Liver (tissue), 7 donors: ENCODE measurements at regions not wholly inside any gene's neighbourhood (a gene's known extent, or its start where the extent isn't known, plus 50 kb on each side); places are given as distances from the start of the nearest gene placed in this dataset.

Experiments
- DNase-seq: peaks from one replicate; pipeline ENCODE4 v3.0.0-alpha.2; 2017; ENCODE audit warnings: low spot score
- H3K27ac ChIP-seq, 2 donors: one replicate each; pipeline ENCODE4 v1.7.0; 2013; ENCODE audit warnings: inconsistent platforms in 2 of 2, low read length in 2 of 2, control low read depth in 1 of 2, low read depth in 1 of 2, mild to moderate bottlenecking in 1 of 2
- H3K27me3 ChIP-seq, 4 donors: one replicate each; pipeline versions ENCODE4 v1.6.1 to v1.7.0; 2013; ENCODE audit warnings: low read length in 3 of 4, inconsistent platforms in 1 of 4, mild to moderate bottlenecking in 1 of 4, moderate library complexity in 1 of 4; ENCODE audit not compliant: control insufficient read depth in 4 of 4, insufficient read depth in 4 of 4
- H3K36me3 ChIP-seq, 4 donors: one replicate each; pipeline versions ENCODE4 v1.6.1 to v1.7.0; 2013; ENCODE audit warnings: low read length in 3 of 4, mild to moderate bottlenecking in 3 of 4, low read depth in 1 of 4, moderate library complexity in 1 of 4; ENCODE audit not compliant: control insufficient read depth in 4 of 4, insufficient read depth in 3 of 4
- H3K4me1 ChIP-seq, 4 donors: one replicate each; pipeline versions ENCODE4 v1.6.1 to v1.7.0; 2013; ENCODE audit warnings: low read length in 3 of 4, mild to moderate bottlenecking in 3 of 4, moderate library complexity in 1 of 4; ENCODE audit not compliant: control insufficient read depth in 4 of 4, insufficient read depth in 4 of 4
- H3K4me3 ChIP-seq, 3 donors: one replicate each; pipeline versions ENCODE4 v1.6.1 to v1.7.0; 2013; ENCODE audit warnings: low read length in 3 of 3, control low read depth in 1 of 3, low read depth in 1 of 3, mild to moderate bottlenecking in 1 of 3
- H3K9ac ChIP-seq, 2 donors: one replicate each; pipeline ENCODE4 v1.7.0; 2013; ENCODE audit warnings: low read length in 2 of 2, mild to moderate bottlenecking in 2 of 2, moderate library complexity in 2 of 2, control low read depth in 1 of 2, low read depth in 1 of 2
- H3K9me3 ChIP-seq, 4 donors: one replicate each; pipeline versions ENCODE4 v1.6.1 to v1.7.0; 2013; ENCODE audit warnings: low read length in 3 of 4; ENCODE audit not compliant: control insufficient read depth in 4 of 4
- FOXA1 ChIP-seq: IDR thresholded peaks from 2 replicates; pipeline ENCODE4 v1.6.1; 2016; ENCODE audit warnings: antibody characterized with exemption
- FOXA2 ChIP-seq: IDR thresholded peaks from 2 replicates; pipeline ENCODE4 v1.6.1; 2016; ENCODE audit warnings: antibody characterized with exemption
- GABPA ChIP-seq, 2 donors: IDR thresholded peaks in 1 of 2; conservative IDR thresholded peaks in 1 of 2; 2 replicates each; pipeline ENCODE4 v1.6.1; 2016; ENCODE audit warnings: antibody characterized with exemption in 2 of 2, mild to moderate bottlenecking in 1 of 2, moderate library complexity in 1 of 2
- HNF4A ChIP-seq, 2 donors: conservative IDR thresholded peaks; 2 replicates each; pipeline ENCODE4 v1.6.1; 2016; ENCODE audit warnings: antibody characterized with exemption in 2 of 2, mild to moderate bottlenecking in 2 of 2
- JUND ChIP-seq, 2 donors: IDR thresholded peaks; 2 replicates each; pipeline ENCODE4 v1.6.1; 2016; ENCODE audit warnings: antibody characterized with exemption in 2 of 2
- NR2F2 ChIP-seq: IDR thresholded peaks from 2 replicates; pipeline ENCODE4 v1.6.1; 2016; ENCODE audit warnings: antibody characterized with exemption
- RAD21 ChIP-seq, 2 donors: IDR thresholded peaks; 2 replicates each; pipeline ENCODE4 v1.6.1; 2016; ENCODE audit warnings: antibody characterized with exemption in 2 of 2, mild to moderate bottlenecking in 2 of 2
- RXRA ChIP-seq, 2 donors: IDR thresholded peaks; 2 replicates each; pipeline ENCODE4 v1.6.1; 2017 to 2018; ENCODE audit warnings: antibody characterized with exemption in 2 of 2, mild to moderate bottlenecking in 1 of 2
- SP1 ChIP-seq: IDR thresholded peaks from 2 replicates; pipeline ENCODE4 v1.6.1; 2018; ENCODE audit warnings: antibody characterized with exemption, mild to moderate bottlenecking
- TAF1 ChIP-seq: conservative IDR thresholded peaks from 2 replicates; pipeline ENCODE4 v1.6.1; 2016; ENCODE audit warnings: antibody characterized with exemption, mild to moderate bottlenecking
- WGBS: extraction: QIAGEN DNeasy Blood & Tissue Kit; methylation state at CpG from one replicate; pipeline ENCODE4 v1.1.7; 2013; 5-methylcytosine and 5-hydroxymethylcytosine counted together
- TF ChIP-seq, protein P1 (sequence below): IDR thresholded peaks from 2 replicates; pipeline ENCODE4 v1.6.1; 2016; ENCODE audit warnings: antibody characterized with exemption
- TF ChIP-seq, protein P2 (sequence below): IDR thresholded peaks from 2 replicates; pipeline ENCODE4 v1.6.1; 2016; ENCODE audit warnings: antibody characterized with exemption
- TF ChIP-seq, protein P3 (sequence below): IDR thresholded peaks from 2 replicates; pipeline ENCODE4 v1.6.1; 2016; ENCODE audit warnings: antibody characterized with exemption, mild to moderate bottlenecking
- donor health status: healthy.
- donor health status: healthy.
- donor health status: healthy.
- donor health status: healthy.

DNA sequence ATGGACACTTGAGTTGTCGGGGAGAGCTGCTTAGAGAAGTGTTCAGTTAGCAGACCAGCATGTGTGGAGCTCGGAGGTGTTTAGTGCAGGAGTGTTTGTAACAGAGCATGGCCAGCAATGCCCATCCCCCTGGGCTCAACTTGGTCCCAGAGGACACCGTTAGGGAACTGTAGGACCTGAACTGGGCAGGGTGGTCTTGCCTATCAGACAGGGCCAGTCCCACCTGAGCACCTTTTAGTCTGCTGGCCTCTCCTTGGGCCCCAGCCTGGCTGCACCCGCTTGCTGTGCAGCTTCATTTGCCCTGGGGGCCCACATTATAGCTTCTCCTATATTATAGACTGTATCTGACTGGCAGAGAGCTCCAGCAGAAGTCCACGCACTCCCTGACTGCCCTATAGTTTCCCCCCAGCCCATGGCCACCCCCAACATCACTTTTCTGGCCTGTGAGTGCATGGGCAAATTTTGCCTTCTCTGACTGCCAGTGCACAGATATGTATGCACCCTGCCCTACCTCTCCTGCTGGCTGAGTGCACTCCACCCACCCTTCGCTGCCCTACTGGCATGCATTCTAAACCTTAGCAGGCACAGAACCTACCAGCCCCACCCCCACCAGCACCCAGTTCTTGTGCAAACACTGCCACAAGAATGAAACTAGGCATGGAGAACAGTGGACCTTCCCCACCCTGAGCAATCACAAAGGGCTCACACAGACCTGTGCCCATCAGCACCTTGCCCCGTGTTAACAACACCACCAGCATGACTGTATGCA is 1030.6 kb upstream of the GHITM start:
- Histone ChIP-seq H3K27ac (no peak overlapping the region), H3K4me3 (no peak overlapping the region), H3K9ac (no peak overlapping the region), H3K9me3 (peaks cover 0 to 3% (median under 1%) of the 10 kb centered on the region in 4 donors), H3K4me1 (no peaks in the 10 kb centered on the region), H3K36me3 (no peaks in the 10 kb centered on the region), H3K27me3 (no peaks in the 10 kb centered on the region)
- DNase-seq: no peak
- 70% methylated on average over 7 of the region's 7 CpGs for WGBS
- TF ChIP-seq RAD21 (IDR thresholded peaks at IDR 0.05) (no peak), GABPA (IDR thresholded peaks at IDR 0.05 in 1 of 2, conservative IDR thresholded peaks at IDR 0.05 in 1 of 2) (no peak), TAF1 (no peak), HNF4A (conservative IDR thresholded peaks at IDR 0.05) (no peak), SP1 (no peak), FOXA2 (no peak), RXRA (IDR thresholded peaks at IDR 0.05) (no peak)

DNA sequence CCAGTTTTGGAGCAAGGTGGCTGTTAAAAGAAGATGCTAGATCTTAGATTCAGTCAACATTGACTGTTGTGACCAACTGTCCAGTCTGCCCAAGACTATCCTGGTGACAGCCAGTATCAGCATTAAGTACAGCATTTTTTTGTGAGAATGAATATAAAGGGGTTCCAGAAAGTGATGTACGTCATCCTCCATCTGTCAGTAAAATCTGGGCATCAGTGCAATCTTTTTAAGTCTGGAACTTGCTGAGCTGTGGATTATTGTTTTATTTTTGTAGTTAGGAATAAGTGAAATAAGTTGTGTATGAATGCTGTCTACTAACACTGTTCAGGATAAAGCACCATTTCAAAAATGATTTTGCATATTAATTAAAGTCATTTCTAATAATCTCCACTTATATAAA is 1020.0 kb upstream of the GHITM start:
- Histone ChIP-seq H3K9me3 (no peaks in the 10 kb centered on the region), H3K4me1 (no peaks in the 10 kb centered on the region), H3K9ac (no peak overlapping the region), H3K27ac (no peak overlapping the region), H3K27me3 (no peaks in the 10 kb centered on the region), H3K4me3 (no peak overlapping the region), H3K36me3 (no peaks in the 10 kb centered on the region)
- TF ChIP-seq, protein P1, sequence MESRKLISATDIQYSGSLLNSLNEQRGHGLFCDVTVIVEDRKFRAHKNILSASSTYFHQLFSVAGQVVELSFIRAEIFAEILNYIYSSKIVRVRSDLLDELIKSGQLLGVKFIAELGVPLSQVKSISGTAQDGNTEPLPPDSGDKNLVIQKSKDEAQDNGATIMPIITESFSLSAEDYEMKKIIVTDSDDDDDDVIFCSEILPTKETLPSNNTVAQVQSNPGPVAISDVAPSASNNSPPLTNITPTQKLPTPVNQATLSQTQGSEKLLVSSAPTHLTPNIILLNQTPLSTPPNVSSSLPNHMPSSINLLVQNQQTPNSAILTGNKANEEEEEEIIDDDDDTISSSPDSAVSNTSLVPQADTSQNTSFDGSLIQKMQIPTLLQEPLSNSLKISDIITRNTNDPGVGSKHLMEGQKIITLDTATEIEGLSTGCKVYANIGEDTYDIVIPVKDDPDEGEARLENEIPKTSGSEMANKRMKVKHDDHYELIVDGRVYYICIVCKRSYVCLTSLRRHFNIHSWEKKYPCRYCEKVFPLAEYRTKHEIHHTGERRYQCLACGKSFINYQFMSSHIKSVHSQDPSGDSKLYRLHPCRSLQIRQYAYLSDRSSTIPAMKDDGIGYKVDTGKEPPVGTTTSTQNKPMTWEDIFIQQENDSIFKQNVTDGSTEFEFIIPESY: no peak
- TF ChIP-seq FOXA1: no peak
- TF ChIP-seq HNF4A (conservative IDR thresholded peaks at IDR 0.05): no peak
- TF ChIP-seq RXRA (IDR thresholded peaks at IDR 0.05): no peak
- no peak for TF ChIP-seq NR2F2
- TF ChIP-seq JUND (IDR thresholded peaks at IDR 0.05): no peak
- TF ChIP-seq SP1: no peak
- no peak for TF ChIP-seq RAD21 (IDR thresholded peaks at IDR 0.05)
- no peak for TF ChIP-seq FOXA2
- TF ChIP-seq, protein P2, sequence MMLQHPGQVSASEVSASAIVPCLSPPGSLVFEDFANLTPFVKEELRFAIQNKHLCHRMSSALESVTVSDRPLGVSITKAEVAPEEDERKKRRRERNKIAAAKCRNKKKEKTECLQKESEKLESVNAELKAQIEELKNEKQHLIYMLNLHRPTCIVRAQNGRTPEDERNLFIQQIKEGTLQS: no peak
- TF ChIP-seq, protein P3, sequence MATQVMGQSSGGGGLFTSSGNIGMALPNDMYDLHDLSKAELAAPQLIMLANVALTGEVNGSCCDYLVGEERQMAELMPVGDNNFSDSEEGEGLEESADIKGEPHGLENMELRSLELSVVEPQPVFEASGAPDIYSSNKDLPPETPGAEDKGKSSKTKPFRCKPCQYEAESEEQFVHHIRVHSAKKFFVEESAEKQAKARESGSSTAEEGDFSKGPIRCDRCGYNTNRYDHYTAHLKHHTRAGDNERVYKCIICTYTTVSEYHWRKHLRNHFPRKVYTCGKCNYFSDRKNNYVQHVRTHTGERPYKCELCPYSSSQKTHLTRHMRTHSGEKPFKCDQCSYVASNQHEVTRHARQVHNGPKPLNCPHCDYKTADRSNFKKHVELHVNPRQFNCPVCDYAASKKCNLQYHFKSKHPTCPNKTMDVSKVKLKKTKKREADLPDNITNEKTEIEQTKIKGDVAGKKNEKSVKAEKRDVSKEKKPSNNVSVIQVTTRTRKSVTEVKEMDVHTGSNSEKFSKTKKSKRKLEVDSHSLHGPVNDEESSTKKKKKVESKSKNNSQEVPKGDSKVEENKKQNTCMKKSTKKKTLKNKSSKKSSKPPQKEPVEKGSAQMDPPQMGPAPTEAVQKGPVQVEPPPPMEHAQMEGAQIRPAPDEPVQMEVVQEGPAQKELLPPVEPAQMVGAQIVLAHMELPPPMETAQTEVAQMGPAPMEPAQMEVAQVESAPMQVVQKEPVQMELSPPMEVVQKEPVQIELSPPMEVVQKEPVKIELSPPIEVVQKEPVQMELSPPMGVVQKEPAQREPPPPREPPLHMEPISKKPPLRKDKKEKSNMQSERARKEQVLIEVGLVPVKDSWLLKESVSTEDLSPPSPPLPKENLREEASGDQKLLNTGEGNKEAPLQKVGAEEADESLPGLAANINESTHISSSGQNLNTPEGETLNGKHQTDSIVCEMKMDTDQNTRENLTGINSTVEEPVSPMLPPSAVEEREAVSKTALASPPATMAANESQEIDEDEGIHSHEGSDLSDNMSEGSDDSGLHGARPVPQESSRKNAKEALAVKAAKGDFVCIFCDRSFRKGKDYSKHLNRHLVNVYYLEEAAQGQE: no peak
- DNase-seq: no peak
- WGBS: 74% methylated on average over 1 of the region's 1 CpG
